Stimulated activated CD4-positive, alpha-beta T cell treated with anti-CD3 and anti-CD28 coated beads, Interleukin-12 subunit alpha, Interleukin-12 subunit beta, amount 100 ng/mL, for 24 hours (primary cell): ENCODE measurements at regions not wholly inside any gene's neighbourhood (a gene's known extent, or its start where the extent isn't known, plus 50 kb on each side); places are given as distances from the start of the nearest gene placed in this dataset.
"Not testable (repeated sequence)": the region's sequence is repeated elsewhere in the genome, so short reads cannot be mapped to it uniquely, and the experiment has no call there.

Experiments
- DNase-seq, 2 experiments: peaks; one replicate each; pipeline ENCODE4 v3.0.0-alpha.2; 2020; ENCODE audit warnings: low read depth in 2 of 2

GRCh38 chr16:46519063-46519462 is 102.1 kb downstream of the SHCBP1 start:
- no peak for DNase-seq

DNA sequence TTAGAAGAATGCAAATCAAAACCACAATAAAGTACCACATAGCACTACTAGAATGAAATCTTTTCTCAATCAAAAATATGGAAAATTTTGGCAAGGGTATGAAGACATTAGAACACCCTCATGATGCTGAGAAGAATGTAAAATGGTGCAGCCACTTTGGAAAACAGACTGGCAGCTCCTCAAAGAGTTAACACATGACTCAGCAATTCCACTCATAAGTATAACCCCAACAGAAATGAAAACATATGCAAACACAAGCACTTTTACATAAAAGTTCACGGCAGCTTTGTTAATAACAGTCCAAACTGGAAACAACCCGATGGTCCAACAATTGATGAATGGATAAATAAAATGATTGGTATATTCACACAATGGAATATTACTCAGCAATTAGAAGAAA is 124.5 kb downstream of the SHCBP1 start:
- DNase-seq: no peak

GRCh38 chr16:46482895-46483294 is 138.3 kb downstream of the SHCBP1 start:
- no peak for DNase-seq

DNA sequence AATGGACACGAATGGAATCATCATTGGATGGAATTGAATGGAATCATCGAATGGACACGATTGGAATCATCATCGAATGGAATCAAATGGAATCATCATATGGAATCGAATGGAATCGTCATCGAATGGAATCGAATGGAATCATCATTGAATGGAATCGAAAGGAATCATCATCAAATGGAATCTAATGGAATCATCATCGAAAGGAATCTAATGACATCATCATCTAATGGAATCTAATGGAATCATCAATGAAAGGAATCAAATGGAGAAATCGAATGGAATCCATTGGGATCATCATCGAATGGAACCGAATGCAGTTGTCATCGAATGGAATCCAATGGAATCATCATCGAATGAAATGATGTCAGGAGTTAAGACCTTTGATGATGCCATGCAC is 154.9 kb downstream of the SHCBP1 start:
- no peak for DNase-seq

GRCh38 chr16:46454801-46455200 is 166.4 kb downstream of the SHCBP1 start:
- not testable (repeated sequence) for DNase-seq

- DNase-seq: no peak
These were observed 192.8 kb downstream of the SHCBP1 start for GRCh38 chr16:46428108-46429061.

DNA sequence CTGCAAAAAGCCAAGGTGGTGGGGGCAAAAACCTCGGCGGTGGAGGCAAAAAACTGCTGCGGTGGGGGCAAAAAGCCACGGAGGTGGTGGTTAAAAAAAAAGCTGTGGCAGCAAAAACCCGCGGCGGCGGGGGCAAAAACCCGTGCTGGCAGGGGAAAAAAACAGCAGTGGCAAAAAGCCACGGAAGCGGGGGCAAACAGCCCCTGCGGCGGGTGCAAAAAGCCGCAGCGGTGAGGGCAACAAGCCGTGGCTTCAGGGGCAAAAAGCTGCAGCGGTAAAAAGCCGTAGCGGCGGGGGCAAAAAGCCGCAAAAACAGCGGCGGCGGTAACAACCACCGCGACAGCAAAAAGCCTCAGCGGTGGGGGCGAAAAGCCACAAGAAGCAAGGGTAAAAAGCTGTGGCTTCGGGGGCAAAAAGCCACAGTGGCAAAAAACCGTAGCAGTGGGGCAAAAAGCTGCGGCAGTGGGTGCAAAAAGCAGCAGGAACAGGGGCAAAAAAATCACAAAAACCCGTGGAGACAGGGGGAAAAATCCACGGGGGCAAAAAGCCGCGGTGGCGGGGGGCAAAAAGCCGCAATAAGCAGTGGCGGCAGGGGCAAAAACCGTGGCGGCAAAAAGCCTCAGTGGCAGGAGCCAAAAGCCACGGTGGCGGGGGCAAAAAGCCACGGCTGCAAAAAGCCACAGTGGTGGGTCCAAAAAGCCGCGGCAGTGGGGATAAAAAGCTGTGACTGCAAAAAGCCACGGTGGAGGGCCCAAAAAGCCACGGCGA is 193.7 kb downstream of the SHCBP1 start:
- DNase-seq: no peak

- no peak for DNase-seq
These were observed 194.8 kb downstream of the SHCBP1 start for GRCh38 chr16:46426336-46426735.

- no peak for DNase-seq
These were observed 217.2 kb downstream of the SHCBP1 start for GRCh38 chr16:46404028-46404427.

GRCh38 chr16:46398559-46398958 is 222.6 kb downstream of the SHCBP1 start:
- DNase-seq: not testable (repeated sequence)

GRCh38 chr16:46396883-46397270 is 224.3 kb downstream of the SHCBP1 start:
- DNase-seq: not testable (repeated sequence)

GRCh38 chr16:46396131-46396882 is 224.9 kb downstream of the SHCBP1 start:
- DNase-seq: not testable (repeated sequence)

DNA sequence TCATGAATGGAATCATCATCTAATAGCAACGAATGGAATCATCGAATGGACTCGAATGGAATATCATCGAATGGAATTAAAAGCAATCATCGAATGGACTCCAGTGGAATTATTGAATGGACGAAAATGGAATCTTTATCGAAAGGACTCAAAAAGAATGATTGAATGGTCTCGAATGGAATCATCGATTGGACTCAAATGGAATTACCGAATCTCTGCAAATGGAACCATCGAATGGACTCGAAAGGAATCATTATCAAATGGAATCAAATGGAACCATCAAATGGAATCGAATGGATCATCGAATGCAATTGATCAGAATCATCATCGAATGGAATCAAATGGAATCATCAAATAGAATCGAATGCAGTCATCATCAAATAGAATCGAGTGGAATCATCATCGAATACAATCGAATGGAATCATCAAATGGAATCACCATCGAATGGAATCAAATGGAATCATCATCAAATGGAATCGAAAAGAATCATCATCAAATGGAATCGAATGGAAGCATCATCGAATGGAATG is 225.7 kb downstream of the SHCBP1 start:
- DNase-seq: not testable (repeated sequence)

DNA sequence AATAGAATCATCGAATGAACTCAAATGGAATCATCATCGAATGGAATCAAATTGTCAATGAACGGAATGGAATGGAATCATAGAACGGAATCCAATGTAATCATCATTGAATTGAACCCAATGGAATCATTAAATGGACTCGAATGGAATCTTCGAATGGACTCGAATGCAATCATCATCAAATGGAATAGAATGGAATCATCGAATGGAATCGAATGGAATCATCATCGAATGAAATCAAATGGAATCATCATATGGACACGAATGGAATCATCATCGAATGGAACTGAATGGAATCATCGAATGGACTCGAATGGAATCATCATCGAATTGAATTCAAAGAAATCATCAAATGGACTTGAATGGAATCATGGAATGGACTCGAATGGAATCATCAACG is 226.2 kb downstream of the SHCBP1 start:
- not testable (repeated sequence) for DNase-seq

DNA sequence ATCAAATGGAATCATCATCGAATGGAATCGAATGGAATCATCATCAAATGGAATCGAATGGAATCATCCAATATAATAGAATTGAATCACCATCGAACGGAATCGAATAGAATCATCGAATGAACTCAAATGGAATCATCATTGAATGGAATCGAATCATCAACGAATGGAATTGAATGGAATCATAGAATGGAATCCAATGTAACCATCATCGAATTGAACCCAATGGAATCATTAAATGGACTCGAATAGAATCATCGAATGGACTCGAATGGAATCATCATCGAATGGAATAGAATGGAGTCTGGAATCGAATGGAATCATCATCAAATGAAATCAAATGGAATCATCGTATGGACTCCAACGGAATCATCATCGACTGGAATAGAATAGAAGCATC is 227.0 kb downstream of the SHCBP1 start:
- DNase-seq: not testable (repeated sequence)

- not testable (repeated sequence) for DNase-seq
These were observed 228.1 kb downstream of the SHCBP1 start for GRCh38 chr16:46392930-46393722.

GRCh38 chr16:46390660-46391462 is 230.3 kb downstream of the SHCBP1 start:
- DNase-seq: peak in 1 of 2 experiments; percentile 15

GRCh38 chr16:46389561-46390041 is 231.6 kb downstream of the SHCBP1 start:
- DNase-seq: peak in 1 of 2 experiments; percentile 79

GRCh38 chr16:46388939-46389491 is 232.2 kb downstream of the SHCBP1 start:
- not testable (repeated sequence) for DNase-seq
